HG03039 (cell line): ENCODE measurements at regions not wholly inside any gene's neighbourhood (a gene's known extent, or its start where the extent isn't known, plus 50 kb on each side); places are given as distances from the start of the nearest gene placed in this dataset.

Experiments
- ATAC-seq: cut with Tn5 transposase; IDR thresholded peaks from one replicate; pipeline ENCODE4 v1.9.1; 2021; ENCODE audit warnings: mild to moderate bottlenecking, moderate library complexity; ENCODE audit not compliant: unreplicated experiment

DNA sequence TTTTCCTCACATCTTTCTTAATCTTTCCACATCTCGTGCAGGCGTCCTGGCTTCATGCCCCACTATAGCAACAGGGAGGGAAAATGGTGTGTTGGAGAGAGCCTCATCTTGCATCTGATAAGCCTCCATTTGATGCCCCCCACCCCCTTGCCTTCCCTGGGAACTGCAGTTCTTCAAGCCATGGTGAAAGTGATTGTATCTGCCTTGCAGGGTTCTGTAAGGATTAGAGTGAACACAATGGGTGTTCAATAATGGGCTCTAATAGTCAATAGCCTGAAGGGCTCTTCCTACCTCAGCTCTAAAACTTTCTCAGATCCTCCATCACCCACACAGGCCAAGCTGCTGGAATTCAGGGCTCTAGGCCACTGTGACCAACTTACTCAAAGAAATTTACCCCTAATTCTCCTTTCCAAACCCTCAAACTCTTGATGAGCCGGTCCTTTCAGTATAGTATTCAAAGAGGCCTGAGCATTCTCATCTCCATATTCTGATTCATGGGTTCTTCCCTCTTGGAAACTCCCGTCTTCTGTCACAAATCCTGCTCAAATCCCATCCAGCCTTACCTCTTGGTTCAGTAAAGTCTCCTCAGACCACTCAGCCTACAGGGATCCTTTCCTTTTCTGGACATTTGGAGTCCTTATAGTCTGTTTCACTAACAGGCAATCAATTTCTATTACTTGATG lies 128.3 kb upstream of the TRIM2 start:
- no peak for ATAC-seq

DNA sequence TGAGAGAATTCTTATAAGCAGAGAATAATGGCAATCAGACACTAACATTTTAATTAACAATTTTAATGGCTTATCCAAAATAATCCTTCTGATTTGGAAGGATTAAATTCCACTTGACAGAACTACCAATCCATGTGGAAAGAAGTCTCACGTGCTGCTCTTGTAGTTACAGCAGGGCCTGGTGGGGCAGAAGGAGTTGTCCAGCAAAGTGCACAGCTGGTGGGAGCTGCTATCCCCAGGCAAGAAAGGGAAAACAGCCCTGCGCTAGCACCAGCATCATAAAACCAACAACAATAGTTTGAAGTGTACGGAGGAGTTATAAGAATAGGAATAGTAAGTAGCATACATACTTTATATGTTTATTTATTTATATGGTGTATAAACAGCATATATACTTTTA lies 127.4 kb upstream of the TRIM2 start:
- ATAC-seq: no peak

DNA sequence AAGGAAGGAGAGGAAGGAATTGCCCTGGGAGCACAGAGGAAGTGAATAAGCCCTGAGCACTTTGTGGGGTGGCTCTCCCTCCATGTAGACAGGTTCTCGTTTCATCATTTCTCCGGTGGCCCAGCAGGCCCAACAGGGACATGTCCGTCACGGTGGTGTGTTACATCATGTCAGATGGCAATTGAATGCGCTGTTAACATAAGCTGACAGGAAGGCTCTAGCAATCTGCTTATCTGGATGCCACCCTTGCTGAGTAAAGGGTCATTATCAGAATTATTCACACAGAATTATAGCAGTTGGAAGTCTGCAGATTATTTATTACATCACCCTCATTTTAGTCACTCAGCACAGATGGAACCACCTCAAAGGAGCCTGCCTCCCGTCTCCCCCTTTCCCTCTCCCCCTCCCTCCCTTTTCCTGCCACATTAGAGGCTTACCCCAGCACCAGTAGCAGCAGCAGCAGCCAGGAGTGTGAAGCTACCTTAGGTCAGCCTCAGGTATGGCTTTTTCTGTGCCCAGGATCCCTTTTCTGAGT lies 124.3 kb upstream of the TRIM2 start:
- no peak for ATAC-seq

DNA sequence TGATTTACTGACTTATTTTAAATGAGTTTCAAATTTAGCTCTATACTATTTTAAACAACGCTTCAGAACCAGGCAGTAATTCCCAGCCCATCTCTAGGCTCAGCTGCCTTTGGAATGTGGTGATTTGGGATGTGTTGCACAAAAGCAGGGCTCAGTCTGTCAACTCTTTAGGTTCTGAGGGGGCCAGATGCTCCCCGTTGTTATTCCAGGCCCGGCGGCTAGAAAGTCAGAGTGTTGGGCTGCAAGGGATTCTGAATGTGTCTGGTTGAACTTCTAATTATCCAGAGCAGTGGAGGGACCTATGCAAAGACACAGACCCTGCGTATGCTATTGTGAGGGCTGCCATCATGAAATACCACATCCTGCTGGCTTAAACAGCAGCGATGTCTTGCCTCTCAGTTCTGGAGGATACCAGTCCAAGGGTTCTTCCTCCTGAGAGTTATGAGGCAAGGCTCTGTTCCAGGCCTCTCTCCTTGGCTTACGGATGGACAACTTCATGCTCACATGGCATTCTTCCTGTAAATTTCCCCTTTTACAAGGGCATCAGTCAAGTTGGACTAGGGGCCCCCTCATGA lies 123.2 kb upstream of the TRIM2 start:
- no peak for ATAC-seq

DNA sequence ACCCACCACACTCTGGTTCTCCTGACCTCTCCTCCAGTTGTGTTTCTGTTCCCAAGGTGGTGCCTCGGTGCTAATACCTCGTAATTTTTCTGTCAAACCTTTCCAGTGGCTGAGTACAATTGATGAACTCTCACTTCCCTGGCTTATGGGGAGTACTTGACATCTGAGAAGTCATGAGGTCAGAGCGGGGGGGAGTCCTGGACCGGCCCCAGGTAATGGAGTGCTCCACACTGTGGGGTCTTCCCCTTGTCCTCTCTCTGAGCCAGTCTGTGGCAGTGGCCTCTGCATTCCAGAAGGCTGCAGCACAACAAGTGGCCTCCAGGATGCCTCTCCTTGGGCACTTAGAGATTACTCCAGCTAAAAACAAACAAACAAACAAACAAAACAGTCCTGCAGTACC lies 122.5 kb upstream of the TRIM2 start:
- ATAC-seq: no peak

DNA sequence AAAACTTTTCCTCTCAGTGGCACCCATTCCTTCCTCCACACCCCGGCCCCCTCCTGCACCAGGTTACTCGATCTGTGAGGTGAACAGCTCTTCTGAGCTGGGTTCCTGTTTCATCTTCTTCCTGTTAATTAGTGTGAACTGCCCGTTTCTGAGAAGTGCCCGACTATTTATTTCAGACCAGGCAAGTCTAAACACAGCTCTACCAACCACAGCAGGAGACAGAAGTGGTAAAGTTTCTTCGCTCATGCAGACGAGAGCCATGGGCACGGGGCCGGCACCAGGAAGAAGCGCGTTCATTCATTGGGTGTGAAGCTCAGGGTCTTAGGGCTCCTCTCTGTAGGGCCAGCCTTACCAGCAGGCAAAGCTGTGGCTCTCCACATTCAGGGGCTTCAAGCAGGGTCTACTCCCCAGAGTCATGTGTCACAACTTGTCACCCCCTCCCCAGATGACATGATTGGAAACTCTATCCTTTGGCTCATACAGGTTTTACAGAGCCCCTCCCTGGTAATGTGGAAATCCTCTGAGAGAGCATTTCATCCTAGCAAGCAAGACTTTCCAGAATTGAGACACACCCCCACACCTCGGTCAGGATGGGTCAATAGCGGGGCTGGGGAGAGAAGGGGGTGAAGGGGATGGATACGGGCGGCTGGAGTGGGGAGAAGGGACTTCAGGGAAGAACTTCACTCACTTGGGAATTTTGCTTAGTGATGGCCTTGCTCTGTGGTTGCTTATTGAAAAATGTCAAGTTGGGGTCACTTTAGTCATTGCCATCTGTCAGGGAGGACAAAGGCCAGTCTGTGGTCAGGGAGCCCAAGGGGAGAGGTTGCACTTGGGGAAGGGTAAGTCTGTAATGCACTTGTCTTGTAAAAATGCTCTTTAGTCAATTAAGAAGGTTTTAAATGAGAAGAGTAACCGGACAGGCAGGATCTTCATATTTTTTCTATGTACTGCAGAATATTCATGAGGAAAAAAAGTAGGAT lies 121.6 kb upstream of the TRIM2 start:
- ATAC-seq: no peak

DNA sequence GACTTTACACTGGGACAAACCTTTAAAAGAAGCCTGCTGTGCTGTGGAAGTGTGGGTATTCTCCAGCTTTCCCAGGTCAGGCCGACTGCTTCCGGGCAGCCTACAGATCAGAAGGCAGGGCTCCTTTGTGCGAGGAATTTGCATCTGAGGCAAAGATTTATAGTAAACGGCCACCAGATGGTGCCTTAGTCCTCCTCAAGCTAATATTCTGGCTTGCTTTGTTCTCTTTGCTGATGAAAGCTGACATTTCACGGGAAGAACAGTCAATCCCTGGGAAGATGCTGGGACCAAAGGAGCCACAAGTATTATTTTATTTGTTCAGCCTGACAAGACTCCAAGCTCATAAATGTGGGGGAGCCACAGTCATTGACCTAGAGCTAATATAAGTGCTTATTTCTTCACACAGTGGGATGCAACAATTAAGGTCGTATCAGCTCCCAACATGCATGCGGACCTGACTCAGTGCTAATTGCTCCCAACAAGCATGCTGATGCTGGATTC lies 120.7 kb upstream of the TRIM2 start:
- peak; percentile 63 for ATAC-seq

DNA sequence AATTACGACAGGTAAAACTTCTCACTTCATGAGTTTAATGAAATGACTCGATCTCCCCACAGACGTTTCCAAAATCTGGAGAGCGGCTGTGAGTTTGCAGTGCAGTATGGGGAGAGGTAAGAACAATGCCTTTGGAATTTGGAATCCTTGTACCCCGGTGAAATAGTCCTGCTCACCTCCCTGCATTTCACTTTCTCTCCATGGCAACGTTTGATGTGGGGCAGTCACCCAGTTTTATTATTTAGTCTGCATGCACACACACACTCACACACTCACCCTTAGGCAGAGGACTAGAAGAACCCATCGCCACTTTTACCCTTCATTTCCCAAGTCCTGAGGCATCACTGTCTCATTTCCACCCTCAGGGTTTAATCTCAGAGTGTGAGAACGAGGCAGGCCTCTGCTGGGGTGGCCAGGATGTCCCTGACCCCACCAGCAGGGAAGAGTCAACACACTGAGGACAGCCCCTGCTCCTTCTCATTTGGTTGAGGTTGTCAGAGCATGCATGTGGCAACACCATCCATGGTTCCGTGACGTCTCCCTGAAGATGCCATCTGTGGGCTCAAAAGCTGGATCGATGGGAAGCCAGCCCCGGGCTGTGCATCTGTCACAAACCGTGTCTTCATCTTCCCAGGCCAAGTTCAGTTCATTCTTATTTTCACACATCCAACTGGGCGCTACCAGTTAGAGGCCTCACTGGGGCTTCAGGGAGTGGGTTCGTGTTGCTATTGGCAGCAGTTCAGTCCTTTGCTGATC lies 119.8 kb upstream of the TRIM2 start:
- ATAC-seq: no peak

DNA sequence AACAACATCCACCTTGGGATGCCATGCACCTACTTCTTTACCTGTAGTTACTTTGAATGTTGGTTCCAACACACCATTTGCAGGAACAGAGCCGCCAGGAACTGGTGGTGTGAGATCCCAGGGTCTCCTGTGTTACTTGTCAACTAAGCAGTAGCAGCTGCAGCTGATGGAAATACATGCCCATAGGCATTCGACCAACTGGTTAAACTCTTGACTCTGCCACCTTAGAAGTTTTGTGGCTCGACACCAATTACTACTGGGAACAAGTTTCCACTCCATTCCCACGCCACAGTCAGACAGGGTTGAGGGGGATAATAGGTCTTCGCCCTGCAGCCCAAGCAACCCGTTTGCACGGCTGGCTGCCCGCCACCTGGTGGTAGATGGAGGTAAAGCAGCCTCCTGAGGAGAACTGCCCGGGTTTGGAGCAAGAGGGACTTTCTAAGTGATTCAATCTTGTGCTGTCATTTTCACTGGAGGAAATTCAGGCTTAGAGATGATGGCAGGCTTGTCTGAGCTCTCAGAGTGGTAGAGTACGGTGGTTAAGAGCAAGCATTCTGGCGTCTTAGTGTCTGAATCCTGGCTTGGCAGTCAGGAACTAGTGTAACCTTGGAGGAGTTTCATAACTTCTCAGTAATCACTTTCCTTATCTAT lies 119.1 kb upstream of the TRIM2 start:
- peak; percentile 48 for ATAC-seq

DNA sequence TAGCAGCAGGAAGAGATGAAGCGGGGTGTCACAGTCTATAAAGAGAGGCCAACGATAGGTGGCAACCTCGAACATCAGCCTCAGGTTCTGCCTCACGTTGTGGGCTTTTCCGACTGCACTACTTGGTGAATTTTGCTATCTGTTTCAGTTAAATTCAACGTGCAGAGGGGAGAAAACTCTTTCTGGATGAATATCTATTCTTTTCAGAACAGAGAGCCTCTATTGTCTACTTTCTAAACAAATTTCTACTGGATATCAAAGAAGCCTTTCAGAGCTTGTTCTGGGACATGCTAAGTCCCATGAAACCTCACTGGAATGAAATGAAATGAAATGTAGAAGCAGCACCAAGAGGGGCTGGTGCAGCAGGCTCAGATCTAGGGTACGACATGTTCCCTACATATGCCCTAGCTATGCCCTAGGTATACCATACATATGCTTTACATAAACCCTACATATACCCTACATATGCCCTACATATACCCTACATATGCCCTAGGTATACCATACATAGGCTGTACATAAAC lies 116.5 kb upstream of the TRIM2 start:
- ATAC-seq: no peak

DNA sequence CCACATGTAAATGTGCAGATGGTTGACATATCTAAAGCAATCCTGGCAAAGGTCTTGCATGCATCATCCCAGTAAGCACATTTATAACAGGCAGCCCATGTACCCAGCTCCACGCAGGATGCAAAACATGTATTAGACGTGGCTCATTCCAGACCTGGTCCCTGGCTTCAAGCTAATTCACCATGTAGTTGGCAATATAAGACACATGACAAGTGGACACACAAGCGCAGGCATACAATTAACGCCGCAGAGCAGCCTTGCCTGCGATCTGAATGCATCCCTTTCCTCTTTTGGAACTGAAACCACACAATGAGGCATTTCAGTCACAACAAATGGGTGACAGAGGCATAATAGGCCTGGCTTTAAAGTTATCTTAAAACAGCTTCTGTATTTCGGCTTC lies 114.5 kb upstream of the TRIM2 start:
- no peak for ATAC-seq

DNA sequence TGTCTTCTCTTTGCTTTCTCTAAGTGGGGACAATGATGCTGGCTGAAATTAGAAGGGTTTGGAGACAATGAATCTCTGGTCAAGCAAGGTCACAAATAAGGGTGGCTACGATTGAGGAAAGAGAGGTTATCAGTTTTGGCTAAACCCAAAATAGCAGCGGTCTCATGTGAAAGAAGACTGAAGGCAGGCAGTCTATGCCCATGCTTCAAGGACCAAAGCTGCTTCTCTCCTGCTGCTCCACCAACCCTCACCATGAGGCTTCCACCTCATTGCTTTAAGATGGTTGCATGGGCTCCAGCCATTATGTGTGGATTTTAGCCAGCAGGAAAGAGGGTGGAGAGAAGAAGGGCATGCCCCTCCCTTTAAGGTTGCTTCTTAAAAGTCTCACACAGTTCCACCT lies 114.1 kb upstream of the TRIM2 start:
- no peak for ATAC-seq

DNA sequence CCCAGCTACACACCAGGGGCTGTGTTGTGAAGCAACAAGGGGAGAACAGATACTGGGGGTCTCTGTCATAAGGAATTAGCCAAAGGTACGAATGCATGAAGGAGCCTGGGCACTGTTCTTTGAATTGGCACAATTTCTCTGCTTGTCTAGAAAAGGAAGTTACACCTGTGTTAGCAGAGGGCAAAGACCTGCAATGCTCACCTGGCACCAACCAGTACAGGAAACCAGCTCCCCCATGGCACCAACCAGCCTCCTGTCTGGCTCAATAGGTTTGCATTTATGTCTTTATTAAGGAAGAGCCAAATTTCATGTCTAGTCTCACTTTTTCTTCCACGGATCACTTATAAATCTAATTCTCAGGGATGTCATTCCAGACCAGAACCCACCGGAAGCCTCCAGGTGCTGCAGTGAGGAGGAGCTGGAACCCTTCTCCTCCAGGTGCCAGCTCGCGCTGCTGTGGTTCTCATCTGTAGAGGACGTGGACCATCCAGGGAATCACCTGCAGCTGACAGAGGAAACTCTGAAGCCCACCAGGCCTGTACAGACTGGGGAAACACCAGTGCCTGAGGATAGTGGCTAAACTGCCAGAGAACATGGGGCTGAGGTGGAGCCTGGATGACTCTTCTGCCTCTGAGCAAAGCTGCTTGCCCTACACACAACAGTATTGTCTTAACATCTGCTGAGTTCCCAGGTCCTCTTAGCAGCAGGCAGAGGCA lies 113.4 kb upstream of the TRIM2 start:
- no peak for ATAC-seq

DNA sequence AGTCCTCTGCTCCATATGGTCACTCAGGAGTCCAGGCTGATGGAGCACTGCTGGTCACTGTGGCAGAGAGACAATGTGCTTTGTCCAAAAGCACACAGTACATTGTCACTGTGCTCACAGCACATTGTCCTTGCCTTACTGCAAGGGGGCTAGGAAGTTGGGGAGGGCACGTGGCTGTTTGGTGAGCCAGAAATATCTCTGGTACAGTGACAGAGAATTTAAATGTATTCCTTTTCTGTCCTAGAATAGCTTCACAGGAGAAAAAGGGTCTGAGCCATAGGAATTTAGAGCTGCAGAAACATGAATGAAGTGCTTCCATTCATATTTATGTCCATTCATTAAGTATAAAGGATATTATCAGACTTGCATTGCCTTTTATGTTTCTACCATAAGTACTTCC lies 110.8 kb upstream of the TRIM2 start:
- no peak for ATAC-seq

DNA sequence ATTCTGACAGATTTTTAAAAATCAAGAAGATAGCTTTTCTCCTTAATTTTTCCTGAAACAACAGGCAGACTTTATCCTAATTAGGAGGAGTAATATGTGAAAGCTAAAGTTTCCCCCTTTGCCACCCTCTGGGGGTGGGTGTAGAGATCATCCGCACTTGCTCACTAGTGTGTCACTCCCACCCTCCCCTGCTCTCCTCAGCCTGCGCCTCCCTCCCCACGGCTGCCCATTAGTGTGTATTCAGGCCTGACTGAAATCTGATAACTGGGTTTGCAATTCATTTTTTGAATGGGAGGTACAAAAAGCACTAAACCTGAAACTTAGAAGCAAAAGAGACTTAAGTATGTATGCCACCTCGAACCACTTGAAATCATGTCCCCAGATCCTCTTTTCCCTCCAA lies 110.4 kb upstream of the TRIM2 start:
- no peak for ATAC-seq

DNA sequence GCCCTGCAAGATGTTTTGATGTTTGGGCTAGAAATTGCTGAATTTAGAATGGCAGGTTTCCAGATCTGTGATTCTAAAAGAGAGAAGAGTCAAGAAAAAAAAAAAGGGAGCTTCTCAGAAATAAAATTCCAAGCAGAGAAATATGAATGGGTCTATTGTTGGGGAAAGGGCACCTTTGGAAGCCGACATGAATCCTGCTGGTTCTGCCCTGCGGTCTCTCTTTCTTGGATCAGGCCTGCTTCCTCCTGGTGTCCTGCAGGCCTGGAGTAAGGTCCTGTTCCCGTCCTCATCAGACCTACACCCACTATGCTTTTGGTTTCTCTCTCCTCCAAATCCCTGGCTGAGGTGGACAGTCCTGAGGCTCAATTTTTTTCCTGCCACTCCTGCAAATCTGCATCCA lies 109.8 kb upstream of the TRIM2 start:
- no peak for ATAC-seq

DNA sequence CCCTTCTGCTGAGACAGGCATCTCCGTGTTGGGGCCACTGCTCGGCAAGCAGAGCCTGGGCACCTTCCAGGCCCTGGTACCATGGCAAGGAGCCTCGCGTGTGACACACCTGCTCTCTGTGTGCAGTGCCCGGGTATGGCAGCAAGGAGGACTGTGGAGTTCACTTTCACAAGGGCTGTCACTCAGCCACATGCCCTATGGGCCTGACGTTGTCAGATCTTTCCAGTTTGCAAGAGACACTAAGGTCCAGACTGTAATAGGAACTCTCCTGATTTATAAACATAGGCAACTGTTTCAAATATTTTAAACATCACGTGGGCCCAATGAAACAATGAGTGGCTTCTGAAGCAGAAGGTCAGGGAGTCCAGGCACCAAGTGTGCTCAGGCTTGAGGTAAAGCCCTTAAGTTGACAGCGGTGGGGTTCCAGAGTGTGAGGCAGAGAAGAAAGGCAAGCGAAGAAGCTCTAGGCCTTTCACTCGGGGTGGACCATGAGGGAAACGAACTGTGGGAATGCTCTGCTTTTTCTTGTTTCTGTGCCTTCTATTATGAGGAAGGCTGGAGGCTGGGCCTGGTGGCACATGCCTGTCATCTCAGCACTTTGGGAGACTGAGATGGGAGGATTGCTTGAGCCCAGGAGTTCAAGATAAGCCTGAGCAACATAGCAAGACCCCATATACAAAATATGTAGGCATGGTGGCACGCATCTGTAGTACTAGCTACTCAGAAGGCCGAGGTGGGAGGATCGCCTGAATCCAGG lies 108.6 kb upstream of the TRIM2 start:
- no peak for ATAC-seq

DNA sequence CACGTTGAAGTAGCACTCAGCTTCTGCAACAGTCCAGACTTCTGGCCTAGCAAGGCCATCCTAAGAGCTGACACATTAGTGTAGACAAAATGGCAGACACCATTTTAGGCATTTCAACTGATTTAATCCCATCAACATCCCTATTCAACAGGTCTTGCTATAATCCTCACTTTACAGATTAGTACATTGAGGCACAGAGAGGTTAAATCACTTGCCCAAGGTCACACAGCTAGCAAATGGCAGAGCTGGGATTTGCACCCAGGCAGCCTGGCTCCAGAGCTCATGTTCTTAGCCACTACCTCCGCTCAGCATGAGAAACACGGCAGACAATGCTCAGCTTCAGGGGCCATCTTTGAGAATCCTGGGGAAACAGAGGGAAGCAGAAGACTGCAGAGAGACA lies 107.9 kb upstream of the TRIM2 start:
- no peak for ATAC-seq

DNA sequence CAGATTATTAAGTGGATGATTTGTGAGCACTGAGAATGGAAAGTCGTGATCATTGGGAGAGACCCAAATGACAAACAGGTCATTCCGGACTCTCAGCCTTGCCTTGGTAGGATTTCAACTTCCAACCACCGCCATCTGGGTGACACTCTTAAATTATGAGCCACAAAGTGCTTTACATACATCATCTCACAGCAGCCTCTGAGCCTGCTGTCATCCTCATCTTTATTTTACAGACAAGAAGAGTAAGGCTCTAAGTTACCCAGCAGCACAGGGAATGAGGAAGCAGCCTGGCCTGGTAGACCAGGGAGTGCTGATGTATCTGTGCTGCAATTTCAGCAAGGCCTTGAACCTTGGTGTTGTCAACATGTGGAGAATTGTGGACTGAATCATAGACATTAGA lies 105.8 kb upstream of the TRIM2 start:
- ATAC-seq: no peak
